ENCODE measurements at regions not wholly inside any gene's neighbourhood (a gene's known extent, or its start where the extent isn't known, plus 50 kb on each side); places are given as distances from the start of the nearest gene placed in this dataset.

DNA sequence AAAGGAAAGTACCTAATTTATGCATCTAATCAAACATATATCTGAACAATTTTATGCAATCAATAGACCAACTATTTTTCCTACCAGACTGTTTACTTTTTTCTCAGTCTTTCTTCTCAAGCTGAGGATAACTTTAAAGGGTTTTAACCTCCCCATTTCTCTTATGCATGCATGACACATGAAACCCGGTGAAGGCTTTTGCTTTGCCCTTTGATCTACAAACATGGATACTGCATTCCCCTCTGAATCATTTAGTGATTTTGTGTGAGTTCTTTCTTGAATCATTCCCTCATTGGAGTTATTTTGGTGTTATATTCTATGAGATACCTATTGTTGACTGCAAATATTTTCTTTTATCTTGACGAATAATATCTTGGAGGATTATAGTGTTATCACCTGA is 931.9 kb upstream of the CNTNAP5 start:
- no peak for TF ChIP-seq POLR2A (IDR thresholded peaks at IDR 0.05)
- TF ChIP-seq, protein P1, sequence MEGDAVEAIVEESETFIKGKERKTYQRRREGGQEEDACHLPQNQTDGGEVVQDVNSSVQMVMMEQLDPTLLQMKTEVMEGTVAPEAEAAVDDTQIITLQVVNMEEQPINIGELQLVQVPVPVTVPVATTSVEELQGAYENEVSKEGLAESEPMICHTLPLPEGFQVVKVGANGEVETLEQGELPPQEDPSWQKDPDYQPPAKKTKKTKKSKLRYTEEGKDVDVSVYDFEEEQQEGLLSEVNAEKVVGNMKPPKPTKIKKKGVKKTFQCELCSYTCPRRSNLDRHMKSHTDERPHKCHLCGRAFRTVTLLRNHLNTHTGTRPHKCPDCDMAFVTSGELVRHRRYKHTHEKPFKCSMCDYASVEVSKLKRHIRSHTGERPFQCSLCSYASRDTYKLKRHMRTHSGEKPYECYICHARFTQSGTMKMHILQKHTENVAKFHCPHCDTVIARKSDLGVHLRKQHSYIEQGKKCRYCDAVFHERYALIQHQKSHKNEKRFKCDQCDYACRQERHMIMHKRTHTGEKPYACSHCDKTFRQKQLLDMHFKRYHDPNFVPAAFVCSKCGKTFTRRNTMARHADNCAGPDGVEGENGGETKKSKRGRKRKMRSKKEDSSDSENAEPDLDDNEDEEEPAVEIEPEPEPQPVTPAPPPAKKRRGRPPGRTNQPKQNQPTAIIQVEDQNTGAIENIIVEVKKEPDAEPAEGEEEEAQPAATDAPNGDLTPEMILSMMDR (IDR thresholded peaks at IDR 0.05), result no peak

All from body of pancreas (tissue), 4 donors.